Activated T-cell treated with anti-CD3 and anti-CD28 coated beads, Interleukin-2, amount 50 U/mL, for 48 hours (primary cell): ENCODE measurements at regions not wholly inside any gene's neighbourhood (a gene's known extent, or its start where the extent isn't known, plus 50 kb on each side); places are given as distances from the start of the nearest gene placed in this dataset.

Experiments
- DNase-seq, 2 experiments: peaks; one replicate each; pipeline ENCODE4 v3.0.0-alpha.2; 2020

DNA sequence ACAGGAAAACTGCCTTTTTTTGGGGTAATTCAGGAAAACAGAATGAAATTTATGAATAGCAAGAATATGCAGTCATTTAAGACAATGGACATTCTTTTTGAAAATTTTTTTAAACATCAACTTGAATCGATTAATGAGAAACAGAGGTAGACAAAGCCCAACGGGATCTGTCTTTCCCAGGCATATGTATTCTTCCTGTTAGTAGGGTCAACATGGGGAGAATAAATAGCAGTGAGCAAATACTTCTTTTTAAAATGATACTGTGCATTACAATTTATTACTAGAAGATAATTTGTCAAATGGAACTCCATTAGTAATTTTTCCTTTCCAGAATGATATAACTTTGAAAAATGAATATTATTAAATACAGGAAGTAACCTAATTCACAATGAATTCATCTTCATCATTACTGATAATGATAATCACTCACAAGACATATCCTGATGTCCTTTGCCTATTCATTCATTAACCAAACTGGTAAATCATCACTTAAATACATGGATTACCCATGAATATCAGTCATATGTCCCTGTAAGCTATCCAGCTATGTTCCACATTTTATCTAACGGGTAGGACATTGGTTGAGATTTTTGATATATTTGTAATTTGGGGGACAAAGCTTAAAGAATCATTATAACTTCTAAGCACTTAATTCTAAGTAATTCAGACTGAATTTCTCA lies 209.2 kb upstream of the CDIN1 start:
- no peak for DNase-seq

DNA sequence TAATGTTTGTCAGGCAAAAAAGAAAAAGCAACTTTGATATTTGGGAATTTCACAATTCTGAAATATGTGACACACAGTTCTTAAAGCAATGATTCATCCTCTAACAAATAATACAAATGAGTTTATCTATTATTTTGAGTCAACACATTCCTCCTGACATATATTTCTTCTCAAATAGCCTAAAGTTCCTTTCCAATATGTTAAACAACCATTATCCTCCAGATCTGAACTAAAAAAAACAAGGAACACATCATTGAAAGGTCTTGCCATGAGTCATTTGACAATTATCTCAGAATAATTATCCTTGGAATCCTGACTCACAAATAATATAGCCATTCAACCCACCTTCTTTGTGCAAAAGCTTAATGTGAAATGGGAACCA lies 208.7 kb upstream of the CDIN1 start:
- no peak for DNase-seq

DNA sequence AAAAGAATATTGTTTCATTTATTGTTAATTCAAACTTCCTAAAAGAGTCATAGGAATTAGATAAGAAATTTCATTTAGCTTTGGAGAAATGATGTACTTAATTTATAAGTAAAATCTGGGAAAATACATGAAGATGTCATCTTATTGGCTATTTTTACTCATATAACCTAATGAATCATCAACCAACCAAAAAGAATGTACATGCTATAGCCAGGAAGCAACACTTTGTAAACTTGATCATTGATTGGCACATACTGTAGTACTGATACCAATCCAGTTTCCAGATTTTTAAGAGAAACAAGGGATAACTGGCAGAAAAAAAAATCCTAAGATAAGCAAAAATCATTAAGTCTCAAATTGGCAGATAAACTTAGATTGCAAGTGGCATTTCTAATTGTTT lies 207.9 kb upstream of the CDIN1 start:
- no peak for DNase-seq

DNA sequence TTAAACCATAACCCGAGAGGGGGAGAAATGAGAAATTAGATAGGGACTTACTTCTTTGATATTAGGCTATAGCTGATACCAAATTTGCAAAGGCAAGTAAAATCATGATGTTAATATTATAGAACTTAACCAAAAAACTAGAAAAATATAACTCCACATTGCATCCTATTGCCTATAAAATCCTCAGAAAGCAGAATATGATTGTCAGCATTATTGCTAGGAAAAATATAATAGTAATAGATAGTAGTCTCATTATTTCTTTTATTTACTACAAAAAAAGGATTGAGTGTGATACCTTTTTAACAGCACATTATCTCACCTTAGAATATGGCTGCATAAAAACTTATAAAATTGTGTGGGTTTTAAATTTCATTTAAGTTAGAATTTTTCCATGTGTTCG lies 206.5 kb upstream of the CDIN1 start:
- no peak for DNase-seq

DNA sequence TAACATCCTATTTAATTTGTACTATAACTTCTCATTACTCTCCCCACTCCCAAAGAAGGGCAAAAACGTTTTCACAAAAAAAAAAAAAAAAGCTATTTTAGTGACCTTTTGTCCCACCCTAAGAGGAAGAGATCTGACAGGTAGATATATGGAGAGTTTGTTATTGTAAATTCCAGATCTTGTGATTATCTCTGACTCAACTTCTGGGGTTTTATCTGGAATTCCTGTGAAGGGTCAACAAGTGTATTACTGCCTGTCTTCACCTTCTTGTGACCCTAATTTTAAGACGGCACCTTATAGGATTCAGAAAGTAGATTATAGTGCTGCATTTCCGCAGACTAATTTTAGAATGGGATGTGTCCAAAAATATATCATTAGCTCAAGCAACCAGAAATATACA lies 205.9 kb upstream of the CDIN1 start:
- DNase-seq = no peak

DNA sequence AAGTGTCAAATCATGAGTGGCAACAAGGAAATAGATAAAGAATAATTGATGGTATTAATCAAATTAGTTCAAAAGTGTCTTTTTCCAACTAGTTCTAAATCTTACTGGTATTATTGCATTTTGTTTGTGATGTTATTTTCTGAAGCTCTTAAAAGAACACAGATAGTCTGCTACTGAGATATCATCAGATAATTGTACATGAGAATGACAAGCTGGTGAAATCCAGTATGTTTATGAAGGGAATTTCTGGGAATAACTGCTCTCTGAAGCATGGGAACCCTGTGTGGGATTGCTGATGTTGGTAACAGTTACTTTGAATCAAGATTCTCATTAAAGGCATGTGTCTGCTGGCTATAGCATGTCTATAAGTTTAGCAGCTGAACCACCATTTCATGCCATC lies 190.3 kb upstream of the CDIN1 start:
- no peak for DNase-seq

DNA sequence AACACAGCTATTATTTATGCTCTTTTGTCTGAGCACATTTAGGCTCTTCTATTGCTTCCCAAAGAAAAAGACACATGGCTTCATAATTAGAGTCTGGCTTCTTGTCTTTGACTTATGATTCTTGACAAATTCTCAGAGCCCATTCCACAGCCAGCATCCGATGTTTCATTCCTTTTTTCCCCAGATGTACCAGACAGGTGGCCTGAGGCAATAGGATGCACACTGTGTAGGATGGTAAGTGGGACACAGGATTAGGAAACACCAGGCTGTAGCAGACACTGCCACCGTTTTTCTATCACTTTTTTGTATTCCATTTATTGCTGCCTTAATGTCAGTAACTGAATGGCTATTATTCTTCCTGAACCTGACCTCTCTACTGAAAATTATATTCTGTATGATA lies 188.9 kb upstream of the CDIN1 start:
- no peak for DNase-seq

DNA sequence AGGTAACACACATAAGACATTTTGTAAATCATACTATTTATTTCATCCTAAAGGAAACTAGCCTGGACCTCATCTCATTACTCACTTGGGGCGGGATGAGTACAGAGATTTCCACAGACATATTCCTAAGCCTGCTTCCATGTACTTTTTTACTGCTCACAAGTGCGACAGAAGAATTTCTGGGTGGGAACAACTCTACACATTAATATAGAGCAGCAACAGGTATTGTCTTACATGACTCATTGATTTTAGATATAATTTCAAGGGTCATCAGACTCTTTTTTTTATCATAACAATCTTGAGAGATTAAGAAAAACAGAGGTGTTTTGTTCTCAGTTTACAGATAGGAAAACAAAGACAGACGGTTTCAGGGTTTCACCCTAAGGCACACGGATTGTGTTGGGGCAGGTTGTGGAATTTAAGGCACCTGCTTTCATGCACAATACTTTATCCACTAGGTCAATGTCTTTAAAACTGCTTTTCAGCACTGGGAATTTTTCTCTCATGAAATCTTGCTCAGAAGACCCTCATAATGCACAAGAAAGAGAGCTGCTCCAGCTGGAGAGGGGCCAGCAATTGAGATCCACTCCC lies 186.7 kb upstream of the CDIN1 start:
- no peak for DNase-seq

DNA sequence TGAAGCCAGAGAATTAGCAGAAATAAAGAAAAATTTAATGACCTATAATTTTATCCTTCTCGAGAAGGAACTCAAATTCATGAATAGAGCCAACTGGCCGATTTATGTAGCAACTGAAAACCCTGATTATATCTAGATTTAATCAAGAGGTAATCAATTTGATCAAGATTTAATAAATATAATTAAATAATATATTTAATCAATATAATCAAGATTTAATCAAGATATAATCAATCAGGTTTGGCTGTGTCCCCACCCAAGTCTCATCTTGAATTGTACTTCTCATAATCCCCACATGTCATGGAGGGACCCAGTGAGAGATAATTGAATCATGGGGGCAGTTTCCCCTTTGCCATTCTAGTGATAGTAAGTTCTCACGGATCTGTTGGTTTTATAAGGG lies 181.2 kb upstream of the CDIN1 start:
- no peak for DNase-seq

DNA sequence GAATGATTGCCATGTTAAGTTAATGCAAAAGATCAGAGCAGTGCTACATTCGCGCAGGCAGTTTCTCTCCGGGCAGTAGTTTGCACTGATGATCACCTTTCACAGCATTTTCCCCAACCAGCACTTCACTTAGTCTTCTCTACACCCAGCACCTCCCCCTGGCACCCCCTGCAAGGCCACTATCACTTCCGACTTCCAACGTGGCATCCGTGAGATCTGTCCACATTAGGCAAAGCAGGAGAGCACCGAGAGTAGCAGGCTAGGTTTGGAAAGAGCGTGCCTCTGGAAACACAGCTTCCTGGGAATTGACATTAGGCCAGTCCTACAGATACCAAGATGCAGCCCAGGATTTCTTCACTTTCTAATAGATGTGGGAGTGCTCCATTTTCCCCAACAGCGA lies 180.2 kb upstream of the CDIN1 start:
- no peak for DNase-seq

DNA sequence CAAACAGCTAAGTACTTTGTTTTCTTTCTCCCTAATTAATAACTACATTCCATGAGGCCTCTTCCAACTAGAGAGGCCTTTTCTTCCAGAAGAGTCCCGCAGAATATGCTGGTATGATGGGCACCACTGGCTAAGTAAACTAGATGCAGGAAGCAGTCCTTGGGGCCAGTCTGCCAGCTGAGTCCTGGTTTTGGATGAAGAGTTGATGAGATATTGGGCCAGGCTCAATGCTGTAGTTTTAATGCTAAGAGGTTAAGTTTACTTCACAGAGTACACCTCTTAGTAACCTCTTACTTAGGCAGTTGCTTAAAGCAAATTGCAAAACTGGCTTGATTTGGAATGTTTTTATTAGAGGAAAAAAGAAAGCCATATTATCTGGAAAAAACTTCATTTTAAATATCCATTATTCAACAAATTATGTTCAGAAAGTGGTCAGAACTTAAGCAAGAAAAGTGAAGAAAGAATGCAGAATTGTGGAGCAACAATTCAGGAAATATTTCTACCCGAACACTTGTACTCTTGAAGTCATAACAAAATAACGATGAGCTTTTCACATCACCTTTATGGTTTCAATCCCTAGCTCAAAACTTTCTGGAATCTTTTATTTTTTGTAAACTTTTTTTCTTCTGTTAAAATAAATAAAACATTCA lies 178.4 kb upstream of the CDIN1 start:
- no peak for DNase-seq

DNA sequence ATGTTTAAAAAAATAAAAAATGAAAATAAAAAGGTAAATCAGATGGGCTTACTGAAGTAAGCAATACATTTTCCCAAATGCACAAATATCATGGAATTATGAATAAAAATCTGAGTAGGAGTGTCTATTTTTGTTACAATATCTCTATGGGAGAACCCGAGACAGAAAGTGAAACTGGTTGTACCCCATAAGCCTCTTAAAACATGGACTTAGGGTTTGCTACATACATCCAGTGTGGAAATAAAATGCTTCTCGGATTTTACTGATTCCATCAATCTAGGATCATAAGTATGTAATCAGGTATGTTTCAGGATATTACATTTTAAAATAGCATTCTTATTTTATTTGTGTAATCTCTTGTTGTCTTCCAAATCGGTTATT lies 177.8 kb upstream of the CDIN1 start:
- DNase-seq = no peak

DNA sequence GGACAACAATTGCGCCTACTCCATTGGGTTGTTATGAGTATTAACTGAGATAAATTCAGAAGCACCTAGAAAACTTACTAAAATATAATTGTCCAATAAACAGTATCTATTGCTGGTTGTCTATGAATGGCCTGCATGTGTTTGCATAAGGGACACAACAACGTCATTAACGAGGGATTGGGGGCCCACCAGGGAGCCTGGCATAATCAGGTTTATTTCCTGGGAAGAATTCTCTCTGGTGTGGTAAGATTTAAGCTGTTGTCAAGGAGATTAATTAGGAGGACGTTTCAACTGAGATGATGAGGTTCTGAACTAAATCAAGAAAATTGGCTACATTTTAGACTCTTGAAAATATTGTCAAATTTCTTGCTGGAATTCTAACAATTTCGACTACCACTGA lies 176.1 kb upstream of the CDIN1 start:
- DNase-seq = no peak

DNA sequence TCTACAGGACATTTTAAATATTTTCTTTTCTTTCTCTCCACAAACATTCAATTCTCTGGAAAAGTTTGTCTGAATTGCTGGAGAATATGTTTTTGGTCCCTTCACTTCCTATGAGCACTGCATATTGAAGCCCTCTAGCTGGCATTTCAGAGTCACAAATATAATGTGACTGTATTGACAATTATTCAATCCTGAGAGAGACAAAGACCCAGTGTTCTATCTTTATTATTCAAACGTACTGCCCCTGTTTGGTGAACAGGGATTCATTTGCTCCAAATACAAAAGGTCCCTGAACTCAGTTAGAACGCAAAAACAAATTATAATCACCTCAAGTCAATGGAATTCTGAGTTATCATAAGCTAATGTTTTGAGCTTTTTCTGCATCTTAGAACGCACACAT lies 173.1 kb upstream of the CDIN1 start:
- no peak for DNase-seq

DNA sequence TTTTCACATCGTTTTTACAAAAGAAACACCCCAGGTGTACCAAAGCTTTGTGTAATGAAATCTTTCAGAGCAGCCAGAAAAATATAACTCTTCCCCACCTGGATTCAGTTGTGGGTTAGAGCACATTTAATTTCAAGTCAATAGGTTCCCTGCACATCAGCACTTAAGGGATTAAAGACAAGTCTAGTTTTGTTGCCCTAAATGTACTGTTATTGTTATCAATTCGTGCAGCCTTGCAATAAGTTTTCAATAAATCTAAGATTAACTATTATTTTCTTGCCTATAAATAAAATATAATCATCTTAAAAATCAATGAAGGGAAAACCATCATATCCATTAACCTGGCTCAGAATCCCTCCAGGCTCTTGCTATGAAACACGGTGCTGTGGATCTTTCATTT lies 172.5 kb upstream of the CDIN1 start:
- no peak for DNase-seq

DNA sequence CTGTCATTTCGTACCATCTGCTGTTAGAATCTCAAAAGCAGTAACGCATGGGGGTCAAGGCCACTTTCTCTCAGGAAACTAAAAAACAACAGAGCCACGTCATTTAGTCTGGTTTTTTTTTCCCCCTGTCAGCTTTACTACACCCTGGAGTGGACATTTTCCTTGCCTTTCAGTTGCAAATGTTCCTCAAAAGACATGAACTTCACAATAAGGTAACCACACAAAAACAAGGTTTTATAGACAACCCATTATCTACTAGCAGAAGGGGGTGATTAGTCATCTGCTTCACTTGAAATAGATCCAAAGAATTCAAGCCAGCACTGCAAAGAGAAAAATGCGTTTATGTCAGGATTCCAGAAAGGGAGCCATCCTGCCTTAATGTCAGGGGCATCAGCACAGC lies 171.8 kb upstream of the CDIN1 start:
- no peak for DNase-seq

DNA sequence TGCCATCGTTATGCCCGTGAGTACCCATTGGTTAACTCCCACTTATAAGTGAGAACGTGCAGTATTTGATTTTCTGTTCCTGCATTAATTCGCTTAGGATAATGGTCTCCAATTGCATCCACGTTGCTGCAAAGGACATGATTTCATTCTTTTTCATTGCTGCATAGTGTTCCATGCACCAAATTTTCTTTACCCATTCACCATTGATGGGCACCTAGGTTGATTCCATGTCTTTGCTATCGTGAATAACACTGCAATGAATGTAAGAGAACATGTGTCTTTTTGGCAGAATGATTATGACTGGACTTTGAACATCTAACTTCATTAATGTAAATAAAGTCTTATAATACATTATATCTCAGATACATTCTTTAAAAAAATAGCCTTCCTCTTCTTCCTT lies 169.6 kb upstream of the CDIN1 start:
- DNase-seq = no peak

DNA sequence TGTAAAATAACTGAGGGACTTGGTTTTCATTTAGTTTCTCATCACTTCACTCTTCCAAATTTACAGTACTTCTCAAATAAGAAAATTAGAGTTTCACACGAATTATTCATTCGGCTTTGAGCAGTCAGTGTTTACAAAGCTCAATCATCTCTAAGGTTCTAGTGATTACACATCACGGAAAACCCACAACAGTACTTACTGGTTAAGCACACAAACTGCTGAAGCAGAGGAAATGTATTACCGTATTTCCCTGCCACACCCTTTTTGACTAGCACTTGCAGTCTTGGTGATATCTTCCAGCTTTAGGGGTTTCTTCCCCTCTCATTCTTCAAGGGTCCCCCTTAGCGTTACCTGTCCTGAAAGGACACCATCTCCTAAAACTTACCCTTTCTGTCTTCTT lies 164.8 kb upstream of the CDIN1 start:
- no peak for DNase-seq

DNA sequence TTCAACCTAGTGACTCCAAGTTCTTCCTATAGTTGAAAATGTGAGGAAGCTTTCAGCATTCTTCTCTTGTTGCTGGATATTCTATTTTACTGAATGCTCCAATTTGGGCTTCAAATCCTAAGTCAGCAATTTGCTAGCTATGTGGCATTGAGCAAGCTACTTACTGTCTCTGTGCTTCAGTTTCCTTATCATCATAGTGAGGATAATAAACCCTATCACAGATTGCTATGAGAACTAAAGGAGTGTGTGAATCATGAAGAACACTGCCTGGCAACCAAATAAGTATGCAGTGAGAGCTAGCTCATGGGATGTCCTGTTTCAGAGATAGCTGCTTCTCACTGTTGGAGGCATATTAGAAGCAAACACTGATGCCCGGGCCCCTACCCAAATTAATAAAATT lies 163.8 kb upstream of the CDIN1 start:
- no peak for DNase-seq

DNA sequence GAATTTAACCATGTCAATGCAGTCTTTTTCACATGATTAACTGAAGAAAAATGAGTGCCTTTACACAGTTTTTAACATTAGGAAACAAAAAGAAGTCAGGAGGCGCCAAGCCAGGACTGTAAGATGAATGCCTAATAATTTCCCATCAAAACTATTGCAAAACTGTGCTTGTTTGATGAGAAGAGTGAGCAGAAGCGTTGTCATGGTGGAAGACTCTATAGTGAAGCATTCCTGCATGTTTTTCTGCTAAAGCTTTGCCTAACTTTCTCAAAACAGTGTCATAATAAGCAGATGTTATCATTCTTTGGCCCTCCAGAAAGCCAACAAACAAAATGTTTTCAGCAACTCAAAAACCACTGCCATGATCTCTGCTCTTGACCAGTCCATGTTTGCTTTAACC lies 156.8 kb upstream of the CDIN1 start:
- DNase-seq = no peak

DNA sequence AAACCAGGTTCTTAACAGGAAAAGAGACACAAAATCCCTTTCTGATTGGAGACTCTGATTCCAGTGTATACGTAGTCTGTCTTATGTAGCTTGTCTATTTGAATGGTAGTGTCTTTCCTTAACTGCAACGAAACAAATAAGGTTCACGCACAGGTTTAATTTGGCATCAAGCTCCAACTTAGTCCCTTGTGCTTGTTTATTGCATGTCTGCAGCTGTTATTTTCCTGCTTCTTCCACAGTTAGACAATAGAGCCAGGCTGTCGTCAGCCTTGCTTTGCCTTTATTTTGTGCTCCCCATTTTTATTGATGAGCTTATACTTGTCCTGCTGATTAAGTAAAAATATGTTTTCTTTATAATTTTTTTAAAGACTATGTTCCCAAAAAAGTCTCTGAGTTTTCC lies 152.7 kb upstream of the CDIN1 start:
- no peak for DNase-seq

DNA sequence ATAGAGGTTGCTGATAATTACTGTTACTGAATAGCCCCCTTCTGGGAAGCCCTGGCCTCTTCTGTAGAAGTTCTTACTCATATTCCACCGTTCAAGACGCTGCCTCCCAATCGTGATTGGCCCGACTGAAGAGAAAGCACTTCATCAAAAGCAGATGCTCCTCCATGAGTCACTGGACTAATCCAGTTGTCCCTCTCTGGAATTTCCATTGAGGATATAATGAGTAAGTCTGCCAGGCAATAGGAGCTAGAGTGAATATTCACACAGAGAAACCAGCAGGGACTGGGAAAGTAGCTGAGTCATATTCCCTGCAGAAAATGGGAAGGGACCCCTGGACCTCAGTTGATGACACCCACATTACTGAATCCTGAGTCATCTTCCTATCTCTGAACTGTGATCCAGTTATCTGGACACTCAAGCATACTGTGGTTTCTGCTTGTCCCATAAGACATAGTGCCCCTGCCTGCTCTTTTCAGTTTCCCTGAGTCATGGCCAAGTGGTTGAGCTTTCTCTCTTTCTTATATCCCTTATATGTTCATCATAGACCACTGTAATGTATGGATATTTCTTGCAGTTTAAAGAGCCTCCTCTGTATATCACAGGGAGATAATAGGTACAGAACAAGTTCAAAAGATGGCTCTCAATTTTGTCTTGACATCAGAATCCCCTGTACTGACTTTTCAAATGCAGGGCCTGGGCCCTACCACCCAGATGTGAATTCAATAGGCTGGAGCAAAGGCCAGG lies 151.2 kb upstream of the CDIN1 start:
- no peak for DNase-seq

DNA sequence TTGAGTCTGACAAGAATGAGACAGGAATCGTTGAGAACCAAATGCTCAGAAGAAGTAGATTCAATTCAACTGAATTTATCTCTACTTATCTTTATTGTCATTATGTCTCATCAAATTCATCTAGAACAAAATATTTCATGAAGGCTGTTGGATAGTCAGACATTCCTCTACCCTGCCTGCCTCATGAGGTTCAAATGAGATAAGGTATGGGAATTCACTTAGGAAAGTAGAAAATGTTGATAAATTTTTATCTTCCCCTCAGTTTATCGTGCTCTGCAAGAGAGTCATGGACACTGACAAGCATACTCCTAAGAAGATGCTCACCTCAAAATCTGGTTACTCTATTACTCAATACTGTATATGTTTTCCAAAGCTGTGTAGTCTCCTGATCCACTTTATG lies 149.7 kb upstream of the CDIN1 start:
- no peak for DNase-seq

DNA sequence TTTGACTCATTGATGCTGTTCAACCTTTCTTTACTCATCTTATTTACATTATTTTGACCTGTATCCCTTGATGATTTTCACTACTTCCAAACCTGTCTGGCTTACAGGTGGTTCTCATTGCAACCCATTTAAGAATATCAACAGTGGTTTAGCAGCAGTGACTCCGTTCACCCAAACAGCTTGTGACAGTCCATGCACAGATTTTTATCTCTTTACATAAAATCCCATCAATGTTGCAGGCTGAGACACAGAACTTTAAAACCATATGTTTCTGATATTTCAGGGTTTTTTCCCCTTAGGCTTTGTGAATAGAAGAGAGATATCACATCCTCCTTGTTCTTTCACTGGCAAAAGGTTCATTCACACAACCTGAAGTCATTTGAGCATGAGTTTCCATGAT lies 149.1 kb upstream of the CDIN1 start:
- DNase-seq = no peak
